ENCODE measurements at regions not wholly inside any gene's neighbourhood (a gene's known extent, or its start where the extent isn't known, plus 50 kb on each side); places are given as distances from the start of the nearest gene placed in this dataset.

DNA sequence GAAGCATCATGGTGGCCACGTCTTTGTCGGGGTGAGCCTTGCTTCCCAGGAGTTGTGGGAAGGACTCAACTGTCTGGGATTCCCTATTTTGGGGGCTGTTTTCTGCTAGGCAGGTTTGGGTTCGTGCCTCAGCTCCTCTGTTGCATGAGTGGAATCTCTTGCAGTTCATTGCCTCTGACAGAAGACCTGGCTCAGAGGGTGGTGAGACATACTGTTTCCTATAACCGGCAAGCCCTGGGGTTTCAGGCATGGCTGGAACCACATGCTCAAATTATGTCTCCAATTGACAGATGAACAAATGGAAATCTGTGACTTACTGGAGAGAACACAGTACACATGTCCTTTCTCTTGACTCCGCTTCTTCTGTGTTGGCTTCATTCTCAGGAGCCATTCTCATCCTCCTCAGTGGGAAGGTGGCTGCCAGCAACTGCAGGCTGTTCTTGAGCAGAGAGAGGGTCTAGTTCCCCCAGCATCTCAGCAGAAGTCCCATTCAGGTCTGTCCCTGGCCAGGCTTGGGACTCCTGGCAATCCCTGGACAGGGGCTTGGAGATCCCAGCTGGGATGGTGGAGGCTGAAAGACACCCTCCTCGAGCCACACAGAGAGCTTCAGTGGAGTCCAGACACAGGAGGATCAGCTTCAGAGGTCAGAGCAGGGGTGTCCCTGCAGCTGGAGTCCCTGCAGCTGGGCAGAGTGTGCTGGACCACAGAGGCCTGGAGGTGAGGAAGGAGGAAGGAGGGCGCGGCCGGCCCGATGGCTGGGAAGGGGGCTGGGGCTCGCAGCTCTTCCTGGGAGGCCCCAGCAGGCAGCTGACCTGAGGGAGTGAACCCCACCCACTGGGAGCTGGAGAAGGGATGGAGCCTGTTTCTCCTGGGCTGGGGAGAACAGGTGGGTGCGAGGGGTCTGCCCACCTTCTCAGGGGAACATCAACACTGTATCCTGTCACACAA is 97.6 kb downstream of the LSM3 start:
- WGBS (ENCODE audit: extremely low coverage, insufficient read length, low lambda C conversion rate) = no CpG with 5 or more reads among the region's 12 CpGs

More for the DNA sequence above, 97.6 kb downstream of the LSM3 start:
- Mint-ChIP-seq H3K4me1 (peaks cover 65% of the 10 kb centered on the region in 2 experiments), H3K36me3 (ENCODE audit: insufficient read depth in 1 of 3, low read depth in 3 of 3) (no peaks in the 10 kb centered on the region), H3K4me3 (no peak overlapping the region; a peak in 1 of 5 replicates), H3K27ac (peak overlapping the region in 1 of 3 experiments; percentile 85; a peak in 1 of 7 replicates), H3K27me3 (ENCODE audit: low read depth) (no peaks in the 10 kb centered on the region; the same call in 1 of the 2 replicates), H3K9me3 (no peaks in the 10 kb centered on the region; a peak in 1 of 5 replicates)
- no peak for DNase-seq
- Histone ChIP-seq H3K79me2 (ENCODE audit: insufficient read depth, low read length) (no peaks in the 10 kb centered on the region), H3K23me2 (ENCODE audit: insufficient read length, low read depth, low read length, poor library complexity, severe bottlenecking) (no peaks in the 10 kb centered on the region), H3K79me1 (ENCODE audit: insufficient read depth, low read depth, low read length, poor library complexity, severe bottlenecking) (no peaks in the 10 kb centered on the region), H3K14ac (ENCODE audit: insufficient read depth, low read length) (no peak overlapping the region; the same call in 1 of the 2 replicates), H3T11ph (ENCODE audit: low read length) (no peak overlapping the region), H2BK5ac (ENCODE audit: insufficient read length, low read length) (no peak overlapping the region), H3K4me2 (ENCODE audit: insufficient read depth, insufficient read length, low read length) (no peak overlapping the region), H3K9ac (ENCODE audit: extremely low read depth, insufficient read length, low read length) (no peak overlapping the region), H3K4me1 (ENCODE audit: insufficient read depth, low read length) (peaks cover 2% of the 10 kb centered on the region; the same call in 1 of the 2 replicates), H3K18ac (ENCODE audit: insufficient read length, low read depth, low read length) (no peak overlapping the region), H3K27ac (ENCODE audit: insufficient read length, low read depth, low read length) (no peak overlapping the region), H2AFZ (ENCODE audit: low read length) (no peak overlapping the region), H4K5ac (ENCODE audit: insufficient read length, low read depth, low read length) (no peak overlapping the region), H4K20me1 (ENCODE audit: control insufficient read depth, insufficient read depth, insufficient read length) (no peaks in the 10 kb centered on the region), H2BK120ac (ENCODE audit: low read depth, low read length, poor library complexity, severe bottlenecking) (no peak overlapping the region), H2BK15ac (ENCODE audit: low read depth, low read length) (no peak overlapping the region), H2BK12ac (ENCODE audit: insufficient read length, low read depth, low read length) (no peak overlapping the region), H4K91ac (ENCODE audit: insufficient read length, low read depth, low read length) (no peak overlapping the region), H3K56ac (ENCODE audit: insufficient read length, low read depth, low read length) (no peak overlapping the region), H3K9me3 (ENCODE audit: control insufficient read depth, low read depth, low read length) (no peaks in the 10 kb centered on the region), H2BK20ac (ENCODE audit: low read depth, low read length, poor library complexity, severe bottlenecking) (no peak overlapping the region), H4K8ac (replicated peaks; ENCODE audit: insufficient read length, low read depth, low read length) (no peak overlapping the region), H2AK5ac (ENCODE audit: insufficient read length, low read length) (no peak overlapping the region), H3K4ac (ENCODE audit: low read depth, low read length) (no peak overlapping the region), H3K23ac (ENCODE audit: insufficient read length, low read depth, low read length) (no peak overlapping the region), H3K27me3 (ENCODE audit: insufficient read depth, low read length) (no peaks in the 10 kb centered on the region)
- TF ChIP-seq, protein P1, sequence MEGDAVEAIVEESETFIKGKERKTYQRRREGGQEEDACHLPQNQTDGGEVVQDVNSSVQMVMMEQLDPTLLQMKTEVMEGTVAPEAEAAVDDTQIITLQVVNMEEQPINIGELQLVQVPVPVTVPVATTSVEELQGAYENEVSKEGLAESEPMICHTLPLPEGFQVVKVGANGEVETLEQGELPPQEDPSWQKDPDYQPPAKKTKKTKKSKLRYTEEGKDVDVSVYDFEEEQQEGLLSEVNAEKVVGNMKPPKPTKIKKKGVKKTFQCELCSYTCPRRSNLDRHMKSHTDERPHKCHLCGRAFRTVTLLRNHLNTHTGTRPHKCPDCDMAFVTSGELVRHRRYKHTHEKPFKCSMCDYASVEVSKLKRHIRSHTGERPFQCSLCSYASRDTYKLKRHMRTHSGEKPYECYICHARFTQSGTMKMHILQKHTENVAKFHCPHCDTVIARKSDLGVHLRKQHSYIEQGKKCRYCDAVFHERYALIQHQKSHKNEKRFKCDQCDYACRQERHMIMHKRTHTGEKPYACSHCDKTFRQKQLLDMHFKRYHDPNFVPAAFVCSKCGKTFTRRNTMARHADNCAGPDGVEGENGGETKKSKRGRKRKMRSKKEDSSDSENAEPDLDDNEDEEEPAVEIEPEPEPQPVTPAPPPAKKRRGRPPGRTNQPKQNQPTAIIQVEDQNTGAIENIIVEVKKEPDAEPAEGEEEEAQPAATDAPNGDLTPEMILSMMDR (conservative IDR thresholded peaks at IDR 0.05) = no peak
